Lower leg skin (tissue), 3 donors: ENCODE measurements at regions not wholly inside any gene's neighbourhood (a gene's known extent, or its start where the extent isn't known, plus 50 kb on each side); places are given as distances from the start of the nearest gene placed in this dataset.
"Not testable (repeated sequence)": the region's sequence is repeated elsewhere in the genome, so short reads cannot be mapped to it uniquely, and the experiment has no call there.

Experiments
- POLR2A ChIP-seq, 2 donors: fragments of 450-650 bp; IDR thresholded peaks; one replicate each; pipeline ENCODE4 v1.6.1; 2016 to 2017; ENCODE audit warnings: antibody characterized with exemption in 2 of 2, mild to moderate bottlenecking in 1 of 2, moderate library complexity in 1 of 2
- TF ChIP-seq, protein P1 (sequence below), 3 donors: fragments of 450-650 bp; IDR thresholded peaks; one replicate each; pipeline ENCODE4 v1.5.1; 2016; ENCODE audit warnings: antibody characterized with exemption in 3 of 3, mild to moderate bottlenecking in 3 of 3, moderate library complexity in 2 of 3

DNA sequence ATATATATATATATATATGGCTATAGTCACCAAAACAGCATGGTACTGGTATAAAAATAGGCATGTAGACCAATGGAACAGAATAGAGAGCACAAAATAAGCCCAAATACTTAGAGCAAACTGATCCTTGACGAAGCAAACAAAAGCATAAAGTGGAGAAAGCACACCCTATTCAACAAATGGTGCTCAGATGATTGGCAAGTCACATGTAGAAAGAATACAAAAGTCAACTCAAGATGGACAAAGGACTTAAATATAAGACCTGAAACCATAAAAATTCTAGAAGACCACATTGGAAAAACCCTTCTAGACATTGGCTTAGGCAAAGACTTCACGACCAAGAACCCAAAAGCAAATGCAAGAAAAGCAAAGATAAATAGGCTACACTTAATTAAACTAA lies 167.2 kb downstream of the NAA11 start:
- TF ChIP-seq, protein P1, sequence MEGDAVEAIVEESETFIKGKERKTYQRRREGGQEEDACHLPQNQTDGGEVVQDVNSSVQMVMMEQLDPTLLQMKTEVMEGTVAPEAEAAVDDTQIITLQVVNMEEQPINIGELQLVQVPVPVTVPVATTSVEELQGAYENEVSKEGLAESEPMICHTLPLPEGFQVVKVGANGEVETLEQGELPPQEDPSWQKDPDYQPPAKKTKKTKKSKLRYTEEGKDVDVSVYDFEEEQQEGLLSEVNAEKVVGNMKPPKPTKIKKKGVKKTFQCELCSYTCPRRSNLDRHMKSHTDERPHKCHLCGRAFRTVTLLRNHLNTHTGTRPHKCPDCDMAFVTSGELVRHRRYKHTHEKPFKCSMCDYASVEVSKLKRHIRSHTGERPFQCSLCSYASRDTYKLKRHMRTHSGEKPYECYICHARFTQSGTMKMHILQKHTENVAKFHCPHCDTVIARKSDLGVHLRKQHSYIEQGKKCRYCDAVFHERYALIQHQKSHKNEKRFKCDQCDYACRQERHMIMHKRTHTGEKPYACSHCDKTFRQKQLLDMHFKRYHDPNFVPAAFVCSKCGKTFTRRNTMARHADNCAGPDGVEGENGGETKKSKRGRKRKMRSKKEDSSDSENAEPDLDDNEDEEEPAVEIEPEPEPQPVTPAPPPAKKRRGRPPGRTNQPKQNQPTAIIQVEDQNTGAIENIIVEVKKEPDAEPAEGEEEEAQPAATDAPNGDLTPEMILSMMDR (IDR thresholded peaks at IDR 0.05), result not testable (repeated sequence)
- not testable (repeated sequence) for TF ChIP-seq POLR2A (IDR thresholded peaks at IDR 0.05)
